GM21381 (cell line): ENCODE measurements at regions not wholly inside any gene's neighbourhood (a gene's known extent, or its start where the extent isn't known, plus 50 kb on each side); places are given as distances from the start of the nearest gene placed in this dataset.
A peak's percentile ranks its signal among the peaks of the same experiment; 100 is the strongest.
"Not testable (repeated sequence)": the region's sequence is repeated elsewhere in the genome, so short reads cannot be mapped to it uniquely, and the experiment has no call there.

Experiments used
- ATAC-seq: cut with Tn5 transposase; IDR thresholded peaks from one replicate; pipeline ENCODE4 v1.9.1; 2021; ENCODE audit warnings: mild to moderate bottlenecking, moderate library complexity; ENCODE audit not compliant: unreplicated experiment

GRCh38 chrX:45842207-45842925 is 641.7 kb upstream of the DIPK2B start:
- no peak for ATAC-seq

GRCh38 chrX:45840411-45840950 is 639.8 kb upstream of the DIPK2B start:
- ATAC-seq = no peak

GRCh38 chrX:45830343-45830742 is 629.7 kb upstream of the DIPK2B start:
- no peak for ATAC-seq

GRCh38 chrX:45824471-45824870 is 623.8 kb upstream of the DIPK2B start:
- ATAC-seq = no peak

DNA sequence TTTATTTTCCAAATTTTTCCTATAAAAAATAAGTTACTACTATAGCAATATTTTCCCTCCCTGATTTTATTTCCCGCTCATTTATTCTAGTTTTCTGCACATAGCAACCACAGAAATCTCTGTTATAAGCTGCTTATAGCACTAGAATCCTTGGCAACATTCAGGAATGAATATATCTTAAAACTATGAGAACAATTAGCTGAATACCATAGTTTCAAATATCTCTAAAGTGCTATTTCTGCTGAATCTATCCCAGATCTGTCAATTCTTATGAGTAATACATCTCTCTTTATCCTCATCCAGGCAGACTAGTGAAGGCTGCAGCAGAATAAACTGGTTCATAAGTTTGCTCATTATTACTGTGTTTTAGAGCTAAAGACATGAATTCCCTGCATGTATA is 622.9 kb upstream of the DIPK2B start:
- ATAC-seq = no peak

DNA sequence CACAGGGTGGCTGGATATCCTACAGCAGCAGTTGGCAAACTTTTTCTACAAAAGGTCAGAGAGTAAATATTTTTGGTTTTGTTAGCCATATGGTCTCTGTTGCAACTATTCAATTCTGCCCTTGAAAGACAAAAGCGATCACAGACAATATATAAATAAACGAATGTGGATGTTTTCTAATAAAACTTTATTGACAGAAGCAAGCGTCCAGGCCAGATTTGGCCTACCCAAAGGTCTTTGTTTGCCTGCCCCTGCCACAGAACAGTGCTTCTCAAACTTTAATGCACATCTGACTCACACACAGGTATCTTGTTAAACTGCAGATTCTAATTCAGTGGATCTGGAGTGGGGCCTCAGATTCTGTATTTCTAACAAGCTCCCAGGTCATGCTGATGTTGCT is 621.4 kb upstream of the DIPK2B start:
- no peak for ATAC-seq

- no peak for ATAC-seq
Measured at GRCh38 chrX:45818913-45819312, 618.2 kb upstream of the DIPK2B start.

GRCh38 chrX:45815441-45815840 is 614.8 kb upstream of the DIPK2B start:
- no peak for ATAC-seq

DNA sequence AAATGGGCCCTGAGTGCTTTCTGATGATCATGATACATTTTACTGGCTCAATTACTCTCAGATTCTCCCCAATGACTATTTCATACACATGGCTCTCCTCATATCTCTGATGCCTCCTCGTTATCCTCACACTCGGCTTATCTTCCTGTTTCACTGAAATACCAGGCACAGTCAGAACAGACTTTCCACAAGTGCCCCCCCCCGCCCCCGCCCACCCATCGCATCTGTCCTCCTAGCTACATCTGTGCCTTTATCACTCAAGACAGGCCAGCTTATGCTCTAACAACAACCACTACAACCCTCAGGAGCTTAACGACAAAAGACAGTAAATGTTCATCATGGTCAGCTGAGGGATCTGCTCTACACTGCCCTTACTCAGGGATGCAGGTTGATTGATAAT is 610.6 kb upstream of the DIPK2B start:
- no peak for ATAC-seq

- ATAC-seq = no peak
Measured at GRCh38 chrX:45807572-45808425, 607.1 kb upstream of the DIPK2B start.

DNA sequence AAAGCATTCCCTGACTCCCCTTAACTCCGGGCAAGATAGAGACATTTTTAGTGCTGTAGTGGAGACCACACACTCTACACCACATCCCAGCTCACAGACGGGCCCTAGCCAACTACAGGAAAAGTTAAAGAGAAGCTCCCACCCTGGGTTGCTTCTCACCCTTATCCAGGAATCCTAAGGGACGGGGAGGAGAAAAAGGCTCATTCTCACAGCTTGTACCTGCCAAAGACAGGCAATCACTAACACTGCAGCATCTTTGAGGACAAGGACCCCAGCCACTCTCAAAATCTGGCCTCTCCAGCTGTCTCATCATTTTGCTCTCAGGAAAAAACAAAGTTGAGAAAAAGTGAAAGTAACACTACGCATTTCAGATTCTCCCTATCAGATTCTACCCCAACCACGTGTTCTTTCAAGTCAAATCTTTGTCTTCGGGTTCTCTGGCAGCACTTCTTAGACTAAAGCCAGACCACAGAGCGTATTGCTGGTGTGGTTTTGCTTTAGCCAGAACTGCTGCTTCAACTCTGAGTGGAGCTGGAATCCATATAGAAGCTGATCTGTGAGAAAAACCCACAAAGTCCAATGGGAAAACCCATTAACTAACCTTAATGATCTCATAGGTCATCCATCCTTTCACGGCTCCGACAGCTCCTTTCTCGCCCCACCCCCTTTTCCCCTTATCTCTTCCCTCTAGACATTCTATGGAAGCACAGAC is 605.9 kb upstream of the DIPK2B start:
- ATAC-seq = peak; percentile 67

- ATAC-seq = no peak
Measured at GRCh38 chrX:45804276-45804675, 603.6 kb upstream of the DIPK2B start.

DNA sequence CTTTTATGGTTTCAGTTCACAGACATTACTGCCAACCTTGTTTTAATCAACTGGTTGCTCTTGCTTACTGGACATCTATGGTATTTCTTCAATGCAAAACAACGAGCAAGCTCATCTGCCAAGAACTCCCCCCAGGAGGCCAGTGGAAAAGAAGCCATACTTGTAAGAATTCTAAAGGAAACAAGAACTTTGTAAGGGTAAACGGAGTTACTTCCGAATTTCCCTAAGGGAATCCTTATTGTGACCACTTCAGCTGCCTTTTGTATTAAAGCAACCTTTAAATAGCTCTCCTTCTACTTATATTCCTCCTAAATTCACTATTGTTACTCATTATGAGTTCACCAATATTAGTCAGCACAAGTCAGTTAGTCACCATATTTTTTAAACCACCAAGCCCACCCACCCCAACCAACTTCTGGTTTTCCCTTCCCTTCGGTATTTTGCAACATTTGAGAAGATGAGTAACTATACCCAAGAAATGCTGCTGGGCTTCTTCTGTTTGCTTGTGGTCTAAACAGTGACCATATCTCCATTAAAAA is 602.8 kb upstream of the DIPK2B start:
- no peak for ATAC-seq

- ATAC-seq = no peak
Measured at GRCh38 chrX:45801554-45801953, 600.9 kb upstream of the DIPK2B start.

- ATAC-seq = not testable (repeated sequence)
Measured at GRCh38 chrX:45800746-45801453, 600.2 kb upstream of the DIPK2B start.

- ATAC-seq = no peak
Measured at GRCh38 chrX:45799576-45799975, 598.9 kb upstream of the DIPK2B start.

GRCh38 chrX:45795546-45795945 is 594.9 kb upstream of the DIPK2B start:
- no peak for ATAC-seq

DNA sequence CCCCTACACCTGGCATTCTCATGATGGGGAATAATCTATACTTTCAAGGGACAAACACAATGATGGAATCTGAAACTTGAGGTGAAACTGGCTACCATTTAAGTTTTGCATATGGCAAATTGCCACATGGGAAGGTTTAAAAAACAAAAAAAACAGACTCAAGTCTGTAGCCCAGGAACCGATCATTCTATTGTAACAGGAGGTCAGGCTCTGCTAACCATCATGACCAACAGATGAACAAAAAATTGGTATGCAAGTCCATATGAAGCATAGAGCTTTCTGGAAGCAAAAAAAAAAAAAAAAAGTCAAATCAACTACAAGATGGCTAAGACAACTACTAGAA is 594.3 kb upstream of the DIPK2B start:
- ATAC-seq = no peak

DNA sequence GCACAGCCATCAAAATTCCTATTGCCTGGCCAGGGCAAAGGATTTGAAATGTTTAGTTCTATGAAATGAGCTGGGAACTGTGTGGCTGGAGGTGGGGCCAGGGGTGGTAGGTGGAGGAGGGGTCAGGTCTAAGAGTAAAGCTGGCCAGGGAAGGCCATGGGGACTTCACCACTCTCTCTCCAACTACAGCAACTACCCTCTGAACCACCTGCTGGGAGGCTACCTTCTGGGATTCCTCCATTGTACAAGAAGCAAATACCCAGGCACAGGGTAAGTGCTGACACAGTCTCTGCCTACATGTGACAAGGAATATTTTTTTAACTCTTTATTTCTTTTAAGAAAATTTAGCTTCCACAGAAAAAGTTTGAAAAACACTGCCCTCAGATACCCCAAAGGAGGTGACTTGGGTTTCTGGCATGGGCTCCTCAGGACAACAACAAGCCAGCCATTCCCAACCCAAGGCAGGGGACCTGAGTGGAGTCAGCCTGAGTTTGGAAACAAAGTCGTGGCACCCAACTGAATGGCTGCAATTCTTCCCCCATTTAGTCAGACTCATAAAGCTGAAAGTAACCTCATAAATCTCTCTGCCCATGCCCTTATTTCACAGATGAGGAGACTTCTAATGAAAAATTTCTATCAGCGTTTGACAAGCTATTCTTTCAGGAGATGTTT is 593.8 kb upstream of the DIPK2B start:
- no peak for ATAC-seq

GRCh38 chrX:45788941-45789348 is 588.3 kb upstream of the DIPK2B start:
- no peak for ATAC-seq
